GM12872 (cell line): ENCODE measurements at regions not wholly inside any gene's neighbourhood (a gene's known extent, or its start where the extent isn't known, plus 50 kb on each side); places are given as distances from the start of the nearest gene placed in this dataset.

Experiments used
- TF ChIP-seq, protein P1 (sequence below): IDR thresholded peaks from 3 replicates; pipeline ENCODE4 v1.5.1; 2011; ENCODE audit warnings: low read depth, mild to moderate bottlenecking, low read length, moderate library complexity; ENCODE audit not compliant: insufficient read depth

- TF ChIP-seq, protein P1, sequence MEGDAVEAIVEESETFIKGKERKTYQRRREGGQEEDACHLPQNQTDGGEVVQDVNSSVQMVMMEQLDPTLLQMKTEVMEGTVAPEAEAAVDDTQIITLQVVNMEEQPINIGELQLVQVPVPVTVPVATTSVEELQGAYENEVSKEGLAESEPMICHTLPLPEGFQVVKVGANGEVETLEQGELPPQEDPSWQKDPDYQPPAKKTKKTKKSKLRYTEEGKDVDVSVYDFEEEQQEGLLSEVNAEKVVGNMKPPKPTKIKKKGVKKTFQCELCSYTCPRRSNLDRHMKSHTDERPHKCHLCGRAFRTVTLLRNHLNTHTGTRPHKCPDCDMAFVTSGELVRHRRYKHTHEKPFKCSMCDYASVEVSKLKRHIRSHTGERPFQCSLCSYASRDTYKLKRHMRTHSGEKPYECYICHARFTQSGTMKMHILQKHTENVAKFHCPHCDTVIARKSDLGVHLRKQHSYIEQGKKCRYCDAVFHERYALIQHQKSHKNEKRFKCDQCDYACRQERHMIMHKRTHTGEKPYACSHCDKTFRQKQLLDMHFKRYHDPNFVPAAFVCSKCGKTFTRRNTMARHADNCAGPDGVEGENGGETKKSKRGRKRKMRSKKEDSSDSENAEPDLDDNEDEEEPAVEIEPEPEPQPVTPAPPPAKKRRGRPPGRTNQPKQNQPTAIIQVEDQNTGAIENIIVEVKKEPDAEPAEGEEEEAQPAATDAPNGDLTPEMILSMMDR, result no peak
Observed at GRCh38 chr4:96585304-96585703, 745.4 kb downstream of the PDHA2 start.

DNA sequence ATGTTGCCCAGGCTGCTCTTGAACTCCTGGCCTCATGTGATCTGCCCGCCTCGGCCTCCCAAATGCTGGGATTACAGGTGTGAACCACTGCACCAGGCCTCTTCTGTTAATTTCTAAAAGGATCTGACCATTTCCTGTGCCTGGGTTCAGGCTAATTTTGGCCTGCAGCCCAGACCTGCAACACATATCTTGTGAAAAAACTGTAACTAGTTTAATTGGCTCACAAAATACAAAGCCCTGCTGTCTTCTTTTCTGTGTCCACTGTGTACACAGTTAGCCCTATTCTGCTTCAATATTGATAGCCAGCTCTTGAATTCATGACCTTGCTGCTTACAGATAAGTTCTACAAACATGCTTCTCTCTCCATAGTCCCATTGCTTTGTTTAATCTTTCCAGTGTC lies 753.5 kb downstream of the PDHA2 start:
- TF ChIP-seq, protein P1, result no peak

DNA sequence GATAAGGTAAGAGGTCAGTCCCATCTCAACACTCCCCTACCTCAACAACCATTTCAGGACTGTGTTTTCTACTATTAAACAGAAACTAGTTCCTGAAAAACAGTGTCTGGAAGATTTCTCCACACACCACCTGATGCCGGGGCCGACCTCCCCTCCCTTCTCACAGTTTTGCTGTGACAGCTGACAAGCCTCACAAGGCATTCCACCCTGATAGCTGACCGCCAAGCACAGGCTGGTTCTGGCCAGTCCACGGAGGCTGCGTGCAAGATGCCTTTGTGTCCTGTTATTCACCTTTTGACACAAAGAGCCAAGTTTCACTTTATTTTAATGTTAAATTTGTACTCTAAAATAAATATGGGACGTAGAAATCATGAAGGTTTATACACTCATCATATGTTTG lies 758.6 kb downstream of the PDHA2 start:
- TF ChIP-seq, protein P1, result no peak

DNA sequence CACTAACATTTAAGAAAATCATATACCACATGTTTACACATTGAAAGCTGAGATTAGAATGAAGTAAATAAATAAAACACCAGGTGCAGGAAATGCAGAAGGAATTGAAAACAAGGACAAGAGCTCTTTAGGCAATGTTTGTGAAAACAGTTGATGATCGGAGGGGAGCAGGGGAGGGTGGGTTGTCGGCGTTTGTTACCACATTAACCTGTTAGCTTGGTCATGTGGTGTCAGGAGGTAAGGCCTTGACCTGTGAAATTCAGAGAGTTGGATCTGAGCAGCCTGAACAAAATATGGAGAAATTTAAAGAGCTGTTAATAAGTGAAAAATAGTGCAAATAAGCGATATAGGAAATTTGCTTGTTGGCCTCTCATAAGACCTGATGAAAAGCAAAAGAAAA lies 759.9 kb downstream of the PDHA2 start:
- TF ChIP-seq, protein P1, result no peak

GRCh38 chr4:96602661-96603060 lies 762.8 kb downstream of the PDHA2 start:
- TF ChIP-seq, protein P1, result no peak

GRCh38 chr4:96603641-96604040 lies 763.7 kb downstream of the PDHA2 start:
- TF ChIP-seq, protein P1, result no peak

DNA sequence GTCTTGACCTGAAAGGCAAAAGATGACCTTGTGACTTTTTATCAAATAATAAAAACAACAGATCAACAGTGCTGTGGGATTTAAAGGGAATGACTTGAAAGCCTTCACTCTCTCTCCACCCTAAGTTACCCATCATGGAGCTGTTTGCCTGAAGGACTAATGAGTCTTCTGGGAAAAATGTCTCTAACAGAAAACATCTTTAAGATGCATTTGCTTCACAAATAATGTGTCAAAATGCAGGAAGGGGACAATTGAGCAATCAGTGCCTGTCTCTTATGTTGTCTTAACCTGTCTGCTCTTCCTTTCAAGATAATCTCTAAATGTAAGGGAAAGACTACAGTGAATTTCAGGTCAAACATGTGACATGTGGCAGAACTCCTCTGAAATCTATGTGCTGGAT lies 766.6 kb downstream of the PDHA2 start:
- TF ChIP-seq, protein P1, result no peak

- TF ChIP-seq, protein P1, result no peak
Observed at GRCh38 chr4:96626023-96626422, 786.1 kb downstream of the PDHA2 start.
